Thyroid gland (tissue), 4 donors: ENCODE measurements at regions not wholly inside any gene's neighbourhood (a gene's known extent, or its start where the extent isn't known, plus 50 kb on each side); places are given as distances from the start of the nearest gene placed in this dataset.

Experiments used
- POLR2A ChIP-seq, 2 donors: fragments of 450-650 bp; IDR thresholded peaks; one replicate each; pipeline ENCODE4 v1.6.1; 2017; ENCODE audit warnings: antibody characterized with exemption in 2 of 2, mild to moderate bottlenecking in 2 of 2, moderate library complexity in 1 of 2
- TF ChIP-seq, protein P1 (sequence below), 6 experiments: fragments of 200-600 bp in 3 of 6; fragments of 450-650 bp in 3 of 6; sonication (generic) in 3 of 6; IDR thresholded peaks; one replicate each; pipeline ENCODE4 v1.5.1; 2016 to 2019; ENCODE audit warnings: antibody characterized with exemption in 6 of 6, mild to moderate bottlenecking in 2 of 6, inconsistent platforms in 1 of 6, moderate library complexity in 1 of 6

DNA sequence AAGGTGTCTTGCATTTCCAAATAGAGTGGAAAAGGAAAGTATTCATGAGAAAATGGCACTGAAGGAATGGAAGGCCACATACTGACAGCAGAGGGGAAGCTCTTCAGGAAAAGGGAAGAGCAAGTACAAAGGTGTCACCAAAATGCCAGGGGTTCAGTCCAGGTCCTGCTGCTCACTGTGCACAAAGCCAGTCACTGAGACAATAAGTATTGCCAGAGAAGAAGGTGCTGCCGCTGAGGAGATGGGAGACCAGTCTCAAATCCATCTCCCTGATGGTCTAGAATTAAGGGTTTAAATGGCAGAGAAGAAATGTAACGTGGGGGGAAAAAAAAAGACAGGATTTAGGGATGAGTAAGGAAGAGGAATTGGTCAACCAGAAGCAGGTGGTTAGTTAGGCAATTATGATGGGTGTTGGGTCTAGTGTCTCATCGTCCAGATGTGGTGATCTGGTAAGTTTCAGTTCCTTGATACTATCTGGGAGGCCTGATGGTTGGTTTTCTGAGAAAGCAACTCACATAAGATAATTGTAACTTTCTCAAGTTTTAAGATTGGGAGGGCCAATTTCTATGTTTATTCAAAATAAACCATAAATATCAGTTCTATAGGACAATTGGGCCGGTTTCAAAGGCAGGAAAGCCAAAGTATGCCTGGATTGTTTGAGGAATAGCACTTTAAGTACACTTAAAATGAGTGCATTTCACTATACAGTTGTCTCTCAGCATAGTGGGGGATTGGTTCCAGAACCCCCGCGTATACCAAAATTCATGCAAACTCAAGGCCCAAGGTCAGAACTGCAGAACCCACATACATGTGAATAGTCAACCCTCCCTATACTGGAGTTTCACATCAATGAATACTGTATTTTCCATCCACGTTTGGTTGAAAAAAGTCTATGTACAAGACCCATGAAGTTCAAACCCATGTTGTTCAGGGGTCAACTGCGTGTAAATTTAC lies 109.1 kb upstream of the DNAJC10 start:
- TF ChIP-seq POLR2A (IDR thresholded peaks at IDR 0.05): no peak
- TF ChIP-seq, protein P1, sequence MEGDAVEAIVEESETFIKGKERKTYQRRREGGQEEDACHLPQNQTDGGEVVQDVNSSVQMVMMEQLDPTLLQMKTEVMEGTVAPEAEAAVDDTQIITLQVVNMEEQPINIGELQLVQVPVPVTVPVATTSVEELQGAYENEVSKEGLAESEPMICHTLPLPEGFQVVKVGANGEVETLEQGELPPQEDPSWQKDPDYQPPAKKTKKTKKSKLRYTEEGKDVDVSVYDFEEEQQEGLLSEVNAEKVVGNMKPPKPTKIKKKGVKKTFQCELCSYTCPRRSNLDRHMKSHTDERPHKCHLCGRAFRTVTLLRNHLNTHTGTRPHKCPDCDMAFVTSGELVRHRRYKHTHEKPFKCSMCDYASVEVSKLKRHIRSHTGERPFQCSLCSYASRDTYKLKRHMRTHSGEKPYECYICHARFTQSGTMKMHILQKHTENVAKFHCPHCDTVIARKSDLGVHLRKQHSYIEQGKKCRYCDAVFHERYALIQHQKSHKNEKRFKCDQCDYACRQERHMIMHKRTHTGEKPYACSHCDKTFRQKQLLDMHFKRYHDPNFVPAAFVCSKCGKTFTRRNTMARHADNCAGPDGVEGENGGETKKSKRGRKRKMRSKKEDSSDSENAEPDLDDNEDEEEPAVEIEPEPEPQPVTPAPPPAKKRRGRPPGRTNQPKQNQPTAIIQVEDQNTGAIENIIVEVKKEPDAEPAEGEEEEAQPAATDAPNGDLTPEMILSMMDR (IDR thresholded peaks at IDR 0.05): no peak
